Fibroblast of villous mesenchyme (primary cell): ENCODE measurements at regions not wholly inside any gene's neighbourhood (a gene's known extent, or its start where the extent isn't known, plus 50 kb on each side); places are given as distances from the start of the nearest gene placed in this dataset.

Experiments
- DNase-seq: peaks from one replicate; pipeline ENCODE4 v3.0.0-alpha.2; 2010; ENCODE audit warnings: low read depth
- H3K4me3 ChIP-seq: 2 replicates; pipeline ENCODE4 v1.5.1; 2011; ENCODE audit warnings: low read depth, mild to moderate bottlenecking, low read length
- TF ChIP-seq, protein P1 (sequence below): IDR thresholded peaks from 2 replicates; pipeline ENCODE4 v1.5.1; 2012; ENCODE audit warnings: low read depth, mild to moderate bottlenecking, low read length; ENCODE audit not compliant: insufficient read depth

DNA sequence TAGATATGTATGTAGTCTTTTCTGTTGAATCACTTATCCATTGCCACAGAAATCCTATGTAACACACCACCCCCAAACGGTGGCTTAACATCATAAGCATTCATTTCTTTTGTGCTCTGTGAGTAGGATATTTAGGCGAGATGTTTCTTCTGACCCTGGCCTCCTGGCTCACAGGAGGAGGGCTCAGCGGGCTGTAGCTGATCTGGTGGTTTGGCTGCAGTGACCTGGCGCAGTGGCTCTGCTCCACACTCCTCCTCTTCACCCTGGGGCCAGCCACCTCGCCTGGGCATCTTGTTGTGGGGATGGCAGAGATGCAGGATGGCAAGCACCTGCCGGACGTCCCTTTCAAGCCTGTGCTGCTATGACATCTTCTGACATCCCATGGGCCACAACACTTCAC is 147.1 kb upstream of the IRS2 start:
- TF ChIP-seq, protein P1, sequence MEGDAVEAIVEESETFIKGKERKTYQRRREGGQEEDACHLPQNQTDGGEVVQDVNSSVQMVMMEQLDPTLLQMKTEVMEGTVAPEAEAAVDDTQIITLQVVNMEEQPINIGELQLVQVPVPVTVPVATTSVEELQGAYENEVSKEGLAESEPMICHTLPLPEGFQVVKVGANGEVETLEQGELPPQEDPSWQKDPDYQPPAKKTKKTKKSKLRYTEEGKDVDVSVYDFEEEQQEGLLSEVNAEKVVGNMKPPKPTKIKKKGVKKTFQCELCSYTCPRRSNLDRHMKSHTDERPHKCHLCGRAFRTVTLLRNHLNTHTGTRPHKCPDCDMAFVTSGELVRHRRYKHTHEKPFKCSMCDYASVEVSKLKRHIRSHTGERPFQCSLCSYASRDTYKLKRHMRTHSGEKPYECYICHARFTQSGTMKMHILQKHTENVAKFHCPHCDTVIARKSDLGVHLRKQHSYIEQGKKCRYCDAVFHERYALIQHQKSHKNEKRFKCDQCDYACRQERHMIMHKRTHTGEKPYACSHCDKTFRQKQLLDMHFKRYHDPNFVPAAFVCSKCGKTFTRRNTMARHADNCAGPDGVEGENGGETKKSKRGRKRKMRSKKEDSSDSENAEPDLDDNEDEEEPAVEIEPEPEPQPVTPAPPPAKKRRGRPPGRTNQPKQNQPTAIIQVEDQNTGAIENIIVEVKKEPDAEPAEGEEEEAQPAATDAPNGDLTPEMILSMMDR = no peak
- no peak overlapping the region for H3K4me3 ChIP-seq
- no peak for DNase-seq

- no peak overlapping the region for H3K4me3 ChIP-seq
- peak; percentile 90 for DNase-seq
- TF ChIP-seq, protein P1 = no peak
These were observed 138.0 kb upstream of the IRS2 start for GRCh38 chr13:109924376-109924775.

DNA sequence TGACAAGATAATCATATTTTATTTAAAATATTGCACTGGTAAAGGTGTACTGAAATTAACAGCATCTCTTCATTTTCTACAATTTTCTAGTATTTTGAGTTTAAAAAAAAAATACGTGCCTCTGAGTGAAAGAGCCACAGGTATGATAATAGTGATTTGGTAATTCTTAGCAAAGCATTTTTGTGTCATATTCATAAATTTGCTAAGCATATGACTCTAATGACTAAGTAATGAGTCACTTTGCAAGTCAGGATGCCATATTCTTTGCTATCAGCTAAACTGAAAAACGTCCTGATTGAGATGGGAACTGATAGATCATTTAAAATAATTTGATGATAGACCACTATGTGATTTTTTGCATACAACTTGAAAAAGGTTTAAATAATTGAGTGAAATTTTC is 136.1 kb upstream of the IRS2 start:
- no peak overlapping the region for H3K4me3 ChIP-seq
- TF ChIP-seq, protein P1 = no peak
- no peak for DNase-seq

GRCh38 chr13:109919715-109920375 is 133.5 kb upstream of the IRS2 start:
- no peak overlapping the region for H3K4me3 ChIP-seq
- DNase-seq = no peak
- TF ChIP-seq, protein P1 = no peak

- H3K4me3 ChIP-seq = no peak overlapping the region
- DNase-seq = peak; percentile 65
- TF ChIP-seq, protein P1 = no peak
These were observed 131.9 kb upstream of the IRS2 start for GRCh38 chr13:109918179-109918711.

GRCh38 chr13:109917422-109917821 is 131.0 kb upstream of the IRS2 start:
- TF ChIP-seq, protein P1 = no peak
- DNase-seq = no peak
- H3K4me3 ChIP-seq = no peak overlapping the region
